B cell (primary cell): ENCODE measurements at regions not wholly inside any gene's neighbourhood (a gene's known extent, or its start where the extent isn't known, plus 50 kb on each side); places are given as distances from the start of the nearest gene placed in this dataset.

Source experiments
- ATAC-seq: fragments of 200-7000 bp; cut with Tn5 transposase; one replicate; pipeline ENCODE4 v1.10.0; 2021; ENCODE audit warnings: low read depth, mild to moderate bottlenecking, moderate number of reproducible peaks, moderate library complexity
- CTCF ChIA-PET: fragments of 350-600 bp; sonication (Branson Sonifier 250); formaldehyde crosslinking; loops from one replicate; lab custom pipeline; 2021; ENCODE audit warnings: antibody characterized with exemption, inconsistent platforms; lab: Charles Lee
- POLR2A ChIA-PET: fragments of 350-600 bp; sonication (Branson Sonifier 250); formaldehyde crosslinking; loops from one replicate; lab custom pipeline; 2021; ENCODE audit warnings: antibody characterized with exemption; lab: Charles Lee
- DNase-seq: peaks from one replicate; pipeline ENCODE4 v3.0.0; 2013
- H2AFZ ChIP-seq: 2 replicates; pipeline ENCODE4 v1.6.1; 2012; ENCODE audit warnings: mild to moderate bottlenecking, low read depth, low read length; ENCODE audit not compliant: insufficient read depth, poor library complexity, severe bottlenecking
- H3K27ac ChIP-seq, 2 donors: 1 replicate in 1 of 2; 2 replicates in 1 of 2; pipeline ENCODE4 v1.5.1; 2012 to 2013; ENCODE audit warnings: low read length in 2 of 2, mild to moderate bottlenecking in 2 of 2, moderate library complexity in 1 of 2
- H3K27me3 ChIP-seq, 4 experiments: fragments of 200-600 bp in 1 of 4; sonication (generic) in 1 of 4; replicated peaks in 1 of 4; 1 replicate in 2 of 4; 2 replicates in 2 of 4; pipeline versions ENCODE4 v1.6.1 to v1.7.0; 2013 to 2016; ENCODE audit warnings: low read length in 3 of 4, mild to moderate bottlenecking in 2 of 4, mixed read lengths in 1 of 4, moderate library complexity in 1 of 4; ENCODE audit not compliant: insufficient read depth in 4 of 4, control insufficient read depth in 3 of 4; ENCODE audit errors: control extremely low read depth in 1 of 4
- H3K36me3 ChIP-seq, 2 experiments: replicated peaks in 1 of 2; 1 replicate in 1 of 2; 2 replicates in 1 of 2; pipeline versions ENCODE4 v1.6.1 to v1.7.1; 2013; ENCODE audit warnings: low read length in 1 of 2; ENCODE audit not compliant: insufficient read depth in 2 of 2, control insufficient read depth in 1 of 2; ENCODE audit errors: control extremely low read depth in 1 of 2, extremely low read depth in 1 of 2
- H3K4me1 ChIP-seq, 2 donors: fragments of 200-600 bp in 1 of 2; sonication (generic) in 1 of 2; 1 replicate in 1 of 2; 2 replicates in 1 of 2; pipeline versions ENCODE4 v1.5.1 to v1.6.1; 2013 to 2017; ENCODE audit warnings: low read length in 2 of 2; ENCODE audit not compliant: control insufficient read depth in 2 of 2, insufficient read depth in 2 of 2
- H3K4me2 ChIP-seq: replicated peaks from 2 replicates; pipeline ENCODE3; 2012; ENCODE audit warnings: mild to moderate bottlenecking, low read depth, low read length; ENCODE audit not compliant: poor library complexity, severe bottlenecking
- H3K4me3 ChIP-seq, 5 experiments: fragments of 200-600 bp in 1 of 5; sonication (generic) in 1 of 5; 1 replicate in 3 of 5; 2 replicates in 2 of 5; pipeline versions ENCODE4 v1.5.1 to v1.7.0; 2011 to 2016; ENCODE audit warnings: low read length in 4 of 5, mild to moderate bottlenecking in 4 of 5, low read depth in 2 of 5, control low read depth in 1 of 5, moderate library complexity in 1 of 5; ENCODE audit not compliant: insufficient read depth in 1 of 5; ENCODE audit errors: control extremely low read depth in 1 of 5, extremely low read depth in 1 of 5
- H3K79me2 ChIP-seq: fragments of 200-600 bp; sonication (generic); one replicate; pipeline ENCODE4 v1.6.0; 2016; ENCODE audit warnings: low read length; ENCODE audit not compliant: control insufficient read depth, insufficient read depth
- H3K9ac ChIP-seq: fragments of 200-600 bp; sonication (generic); 2 replicates; pipeline ENCODE4 v1.6.1; 2017; ENCODE audit warnings: mild to moderate bottlenecking, low read length, moderate library complexity
- H3K9me3 ChIP-seq, 3 donors: one replicate each; pipeline versions ENCODE4 v1.6.1 to v1.7.1; 2013; ENCODE audit warnings: low read length in 2 of 3; ENCODE audit not compliant: control insufficient read depth in 2 of 3, insufficient read depth in 1 of 3; ENCODE audit errors: control extremely low read depth in 1 of 3
- H4K20me1 ChIP-seq: 2 replicates; pipeline ENCODE4 v1.6.0; 2012; ENCODE audit warnings: mild to moderate bottlenecking, low read length; ENCODE audit not compliant: insufficient read depth, control insufficient read depth, poor library complexity, severe bottlenecking
- H3K27ac Mint-ChIP-seq: one replicate; pipeline ENCODE4 v1.8.0; 2021; ENCODE audit warnings: mixed read lengths
- H3K27me3 Mint-ChIP-seq: one replicate; pipeline ENCODE4 v1.8.0; 2021; ENCODE audit warnings: mixed read lengths
- H3K4me1 Mint-ChIP-seq: one replicate; pipeline ENCODE4 v1.8.0; 2021; ENCODE audit warnings: mixed read lengths
- H3K4me3 Mint-ChIP-seq: one replicate; pipeline ENCODE4 v1.8.0; 2021; ENCODE audit warnings: mixed read lengths
- H3K9me3 Mint-ChIP-seq: one replicate; pipeline ENCODE4 v1.8.0; 2022; ENCODE audit warnings: mixed read lengths; ENCODE audit not compliant: insufficient read depth
- CTCF ChIP-seq: fragments of 200-600 bp; IDR thresholded peaks from one replicate; pipeline ENCODE4 v1.8.0; 2022; ENCODE audit warnings: antibody characterized with exemption, mild to moderate bottlenecking
- EZH2 ChIP-seq: IDR thresholded peaks from 2 replicates; pipeline ENCODE4 v1.6.1; 2012; ENCODE audit warnings: borderline replicate concordance, low read depth, mild to moderate bottlenecking, moderate library complexity, low read length; ENCODE audit not compliant: insufficient read depth, poor library complexity, severe bottlenecking
- WGBS: methylation state at CpG from one replicate; pipeline ENCODE4 v1.1.5; 2013; ENCODE audit warnings: missing lambda C conversion rate; ENCODE audit not compliant: insufficient coverage; 5-methylcytosine and 5-hydroxymethylcytosine counted together
- intact Hi-C: fragments of 100-400 bp; cut with micrococcal nuclease; formaldehyde crosslinking; loops from one replicate; pipeline ENCODE4 v1.10.0; 2022

- Mint-ChIP-seq H3K4me1 (no peaks in the 10 kb centered on the region), H3K4me3 (no peak overlapping the region), H3K27me3 (peaks cover 29% of the 10 kb centered on the region), H3K9me3 (peaks cover 2% of the 10 kb centered on the region), H3K27ac (no peak overlapping the region)
- TF ChIP-seq CTCF, result no peak
- TF ChIP-seq EZH2, result no peak
- H3K9me3 ChIP-seq, result peaks cover 0 to 4% (median 0%) of the 10 kb centered on the region in 3 donors
- no peak overlapping the region for H3K4me3 ChIP-seq
- H4K20me1 ChIP-seq, result no peaks in the 10 kb centered on the region
- ChIA-PET CTCF (no interaction called here), POLR2A (no interaction called here)
- H3K79me2 ChIP-seq, result no peaks in the 10 kb centered on the region
- H3K27ac ChIP-seq, result no peak overlapping the region
- DNase-seq (no peak), ATAC-seq (no peak)
- no peak overlapping the region for H2AFZ ChIP-seq
- H3K4me2 ChIP-seq, result no peak overlapping the region
- H3K36me3 ChIP-seq, result no peaks in the 10 kb centered on the region
- intact Hi-C loops, result no loop called here
- no peak overlapping the region for H3K9ac ChIP-seq
- no peaks in the 10 kb centered on the region for H3K27me3 ChIP-seq
- H3K4me1 ChIP-seq, result no peaks in the 10 kb centered on the region
Measured at GRCh38 chr7:10688544-10688943, 285.1 kb upstream of the PHF14 start.

GRCh38 chr7:10696064-10696463 lies 277.6 kb upstream of the PHF14 start:
- Histone ChIP-seq H3K4me3 (no peak overlapping the region), H4K20me1 (no peaks in the 10 kb centered on the region), H3K9me3 (no peaks in the 10 kb centered on the region), H3K36me3 (no peaks in the 10 kb centered on the region), H3K27ac (no peak overlapping the region), H3K4me2 (no peak overlapping the region), H3K9ac (no peak overlapping the region), H3K79me2 (no peaks in the 10 kb centered on the region), H2AFZ (no peak overlapping the region), H3K4me1 (no peaks in the 10 kb centered on the region), H3K27me3 (no peaks in the 10 kb centered on the region)
- no peak for ATAC-seq
- POLR2A ChIA-PET, result no interaction called here
- Mint-ChIP-seq H3K9me3 (peaks cover 6% of the 10 kb centered on the region), H3K4me1 (no peaks in the 10 kb centered on the region), H3K27me3 (peaks cover 3% of the 10 kb centered on the region), H3K27ac (no peak overlapping the region), H3K4me3 (no peak overlapping the region)
- no peak for DNase-seq
- intact Hi-C loops, result no loop called here
- WGBS, result 100% methylated on average over 5 of the region's 5 CpGs
- TF ChIP-seq CTCF (no peak), EZH2 (no peak)
- CTCF ChIA-PET, result no interaction called here
